ENCODE measurements at regions not wholly inside any gene's neighbourhood (a gene's known extent, or its start where the extent isn't known, plus 50 kb on each side); places are given as distances from the start of the nearest gene placed in this dataset.

GRCh38 chr10:45163315-45163975, 152.0 kb downstream of the OR13A1 start:
- TF ChIP-seq, protein P1, sequence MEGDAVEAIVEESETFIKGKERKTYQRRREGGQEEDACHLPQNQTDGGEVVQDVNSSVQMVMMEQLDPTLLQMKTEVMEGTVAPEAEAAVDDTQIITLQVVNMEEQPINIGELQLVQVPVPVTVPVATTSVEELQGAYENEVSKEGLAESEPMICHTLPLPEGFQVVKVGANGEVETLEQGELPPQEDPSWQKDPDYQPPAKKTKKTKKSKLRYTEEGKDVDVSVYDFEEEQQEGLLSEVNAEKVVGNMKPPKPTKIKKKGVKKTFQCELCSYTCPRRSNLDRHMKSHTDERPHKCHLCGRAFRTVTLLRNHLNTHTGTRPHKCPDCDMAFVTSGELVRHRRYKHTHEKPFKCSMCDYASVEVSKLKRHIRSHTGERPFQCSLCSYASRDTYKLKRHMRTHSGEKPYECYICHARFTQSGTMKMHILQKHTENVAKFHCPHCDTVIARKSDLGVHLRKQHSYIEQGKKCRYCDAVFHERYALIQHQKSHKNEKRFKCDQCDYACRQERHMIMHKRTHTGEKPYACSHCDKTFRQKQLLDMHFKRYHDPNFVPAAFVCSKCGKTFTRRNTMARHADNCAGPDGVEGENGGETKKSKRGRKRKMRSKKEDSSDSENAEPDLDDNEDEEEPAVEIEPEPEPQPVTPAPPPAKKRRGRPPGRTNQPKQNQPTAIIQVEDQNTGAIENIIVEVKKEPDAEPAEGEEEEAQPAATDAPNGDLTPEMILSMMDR (IDR thresholded peaks at IDR 0.05), result no peak
- no peak for TF ChIP-seq POLR2A (IDR thresholded peaks at IDR 0.05)

Data from lower leg skin (tissue), 3 donors.